Heart right ventricle (tissue), 16 donors: ENCODE measurements at regions not wholly inside any gene's neighbourhood (a gene's known extent, or its start where the extent isn't known, plus 50 kb on each side); places are given as distances from the start of the nearest gene placed in this dataset.

Experiments used
- ATAC-seq, 8 donors: fragments of 200-7000 bp; cut with Tn5 transposase; one replicate each; pipeline ENCODE4 v1.9.1; 2020; ENCODE audit warnings: mild to moderate bottlenecking in 8 of 8, moderate library complexity in 8 of 8, moderate number of reproducible peaks in 1 of 8
- DNase-seq, 2 donors: peaks; one replicate each; pipeline ENCODE4 v3.0.0-alpha.2; 2020
- H3K27ac ChIP-seq, 10 donors: fragments of 200-600 bp; sonication (generic) in 2 of 10; one replicate each; pipeline versions ENCODE4 v1.5.0 to v1.8.0; 2020 to 2022; ENCODE audit warnings: mild to moderate bottlenecking in 3 of 10
- H3K27me3 ChIP-seq, 7 donors: fragments of 200-600 bp; one replicate each; pipeline ENCODE4 v1.8.0; 2021 to 2022; ENCODE audit warnings: mild to moderate bottlenecking in 2 of 7
- H3K36me3 ChIP-seq, 9 donors: fragments of 200-600 bp; sonication (generic) in 1 of 9; one replicate each; pipeline versions ENCODE4 v1.5.0 to v1.8.0; 2020 to 2022; ENCODE audit warnings: mild to moderate bottlenecking in 2 of 9
- H3K4me1 ChIP-seq, 9 donors: fragments of 200-600 bp; sonication (generic) in 1 of 9; one replicate each; pipeline versions ENCODE4 v1.5.0 to v1.8.0; 2020 to 2022; ENCODE audit warnings: mild to moderate bottlenecking in 4 of 9
- H3K4me3 ChIP-seq, 10 donors: fragments of 200-600 bp; sonication (generic) in 2 of 10; one replicate each; pipeline versions ENCODE4 v1.5.0 to v1.8.0; 2020 to 2022; ENCODE audit warnings: mild to moderate bottlenecking in 7 of 10, moderate library complexity in 2 of 10
- H3K9me3 ChIP-seq, 11 donors: fragments of 200-600 bp in 10 of 11; sonication (generic) in 2 of 11; one replicate each; pipeline versions ENCODE4 v1.5.0 to v1.8.0; 2013 to 2022; ENCODE audit warnings: mild to moderate bottlenecking in 2 of 11, control low read depth in 1 of 11, moderate library complexity in 1 of 11
- CTCF ChIP-seq, 9 donors: fragments of 200-600 bp; sonication (generic) in 2 of 9; IDR thresholded peaks; one replicate each; pipeline versions ENCODE4 v1.5.0 to v1.8.0; 2021 to 2022; ENCODE audit warnings: antibody characterized with exemption in 9 of 9, mild to moderate bottlenecking in 5 of 9, moderate library complexity in 1 of 9
- WGBS, 2 donors: extraction: QIAGEN DNeasy Blood & Tissue Kit; methylation state at CpG; one replicate each; pipeline ENCODE4 v1.1.7; 2013; ENCODE audit warnings: inconsistent platforms in 1 of 2; 5-methylcytosine and 5-hydroxymethylcytosine counted together
- intact Hi-C, 10 donors: fragments of 100-400 bp; cut with DNase I; formaldehyde crosslinking; loops; one replicate each; pipeline versions ENCODE4 v1.11.1 to v1.14.2; 2022
- donor health status: Arrhythmogenic right ventricular cardiomyopathy.
- donor health status: ischemic (EF 13 %, LVEDD 7.1; RV severe dilation, severe dysfunction).
- donor health status: healthy with polysubstance abuse.
- donor health status: DM: no; HTN: yes; CAD: no.
- donor health status: DM: no; HTN: no; CAD: no.
- donor health status: ischemic (EF 25% LVEDD 6.9; RV normal size, moderate dysfunction).
- donor health status: ischemic (EF 25% LVEDD 5.7; RV mildly dilated, moderate dysfunction).
- donor health status: healthy.
- donor health status: DM: yes; HTN: yes; CAD: no.
- donor health status: Ischemic cardiomyopathy.
- donor health status: ischemic (EF 35%, LVEDD 5.7; RV mildly dilated, moderate dysfunction).
- donor health status: nonischemic (EF 11% LVEDD 7.7; RV severe dilation, severe dysfunction).
- donor health status: DM: yes; HTN: yes; CAD: no.
- donor health status: PGD.
- donor health status: ischemic (EF 29% LVEDD 5.4; RV normal size, mild dysfunction).
- donor health status: nonischemic (EF 23%, LVEDD 6.1; RV moderate dilation, normal function).

- no peaks in the 10 kb centered on the region for H3K4me1 ChIP-seq
- H3K27ac ChIP-seq: no peak overlapping the region
- H3K4me3 ChIP-seq: no peak overlapping the region
- no peaks in the 10 kb centered on the region for H3K9me3 ChIP-seq
- WGBS, 2 donors: 82 to 90% methylated on average over 2 of the region's 2 CpGs
- DNase-seq (no peak), ATAC-seq (no peak)
- no peaks in the 10 kb centered on the region for H3K27me3 ChIP-seq
- intact Hi-C loops: no loop called here
- TF ChIP-seq CTCF (IDR thresholded peaks at IDR 0.05): no peak
- H3K36me3 ChIP-seq: no peaks in the 10 kb centered on the region
Observed at GRCh38 chr1:98496256-98496995, 165.1 kb upstream of the SNX7 start.

- no peaks in the 10 kb centered on the region for H3K27me3 ChIP-seq
- intact Hi-C loops: no loop called here
- no peaks in the 10 kb centered on the region for H3K9me3 ChIP-seq
- no peaks in the 10 kb centered on the region for H3K4me1 ChIP-seq
- no peak overlapping the region for H3K27ac ChIP-seq
- TF ChIP-seq CTCF (IDR thresholded peaks at IDR 0.05): no peak
- H3K4me3 ChIP-seq: no peak overlapping the region
- no peaks in the 10 kb centered on the region for H3K36me3 ChIP-seq
- ATAC-seq: no peak
- DNase-seq: no peak
Observed at GRCh38 chr1:98493469-98493868, 168.1 kb upstream of the SNX7 start.

GRCh38 chr1:98490099-98490498 is 171.4 kb upstream of the SNX7 start:
- Histone ChIP-seq H3K27ac (no peak overlapping the region), H3K36me3 (no peaks in the 10 kb centered on the region), H3K9me3 (no peaks in the 10 kb centered on the region), H3K4me1 (no peaks in the 10 kb centered on the region), H3K27me3 (no peaks in the 10 kb centered on the region), H3K4me3 (no peak overlapping the region)
- no peak for DNase-seq
- WGBS, 2 donors: 93 to 95% methylated on average over 1 of the region's 1 CpG
- intact Hi-C loops: no loop called here
- TF ChIP-seq CTCF (IDR thresholded peaks at IDR 0.05): no peak
- ATAC-seq: no peak

- no peaks in the 10 kb centered on the region for H3K27me3 ChIP-seq
- H3K9me3 ChIP-seq: no peaks in the 10 kb centered on the region
- H3K36me3 ChIP-seq: no peaks in the 10 kb centered on the region
- intact Hi-C loops: no loop called here
- DNase-seq (no peak), ATAC-seq (no peak)
- H3K4me1 ChIP-seq: no peaks in the 10 kb centered on the region
- no peak overlapping the region for H3K4me3 ChIP-seq
- WGBS, 2 donors: 87 to 88% methylated on average over 5 of the region's 5 CpGs
- no peak overlapping the region for H3K27ac ChIP-seq
- TF ChIP-seq CTCF (IDR thresholded peaks at IDR 0.05): no peak
Observed at GRCh38 chr1:98487620-98488019, 173.9 kb upstream of the SNX7 start.
